OCI-LY7 (cell line): ENCODE measurements at regions not wholly inside any gene's neighbourhood (a gene's known extent, or its start where the extent isn't known, plus 50 kb on each side); places are given as distances from the start of the nearest gene placed in this dataset.

Experiments used
- BruUV-seq: library from RNA; stranded (reverse); fragments of 400-500 nt; replicated peaks from 2 replicates; lab custom pipeline; 2021; lab: Mats Ljungman, UMichigan
- CTCF ChIA-PET: fragments of 300-600 bp; sonication (Branson Sonifier 250); formaldehyde crosslinking; loops from one replicate; lab custom pipeline; 2022; ENCODE audit warnings: antibody characterized with exemption; ENCODE audit not compliant: unreplicated experiment; lab: Charles Lee
- POLR2A ChIA-PET: fragments of 300-600 bp; sonication (Branson Sonifier 250); formaldehyde crosslinking; loops from one replicate; lab custom pipeline; 2022; ENCODE audit warnings: antibody characterized with exemption; lab: Charles Lee
- DNase-seq: peaks from one replicate; pipeline ENCODE4 v3.0.0-alpha.2; 2015; ENCODE audit warnings: low spot score
- H2AFZ ChIP-seq: fragments of 200-600 bp; sonication (generic), shearing (Covaris generic); 2 replicates; pipeline ENCODE4 v1.6.1; 2014; ENCODE audit warnings: mild to moderate bottlenecking, antibody characterized with exemption, low read length, moderate library complexity
- H3K27ac ChIP-seq: fragments of 200-600 bp; sonication (generic); 2 replicates; pipeline ENCODE4 v1.5.1; 2014; ENCODE audit warnings: mixed run types, low read depth, mild to moderate bottlenecking, moderate library complexity, low read length, inconsistent platforms; ENCODE audit not compliant: poor library complexity, severe bottlenecking
- H3K36me3 ChIP-seq: fragments of 200-600 bp; sonication (generic); 2 replicates; pipeline ENCODE4 v1.6.1; 2014; ENCODE audit warnings: mild to moderate bottlenecking, antibody characterized with exemption, low read length, moderate library complexity, mixed read lengths; ENCODE audit not compliant: insufficient read depth
- H3K4me1 ChIP-seq: fragments of 200-600 bp; sonication (generic); 2 replicates; pipeline ENCODE4 v1.5.1; 2014; ENCODE audit warnings: mild to moderate bottlenecking, low read length; ENCODE audit not compliant: insufficient read depth, poor library complexity, severe bottlenecking
- H3K4me2 ChIP-seq: fragments of 200-600 bp; sonication (generic); 2 replicates; pipeline ENCODE4 v1.6.1; 2014; ENCODE audit warnings: mild to moderate bottlenecking, low read length
- H3K4me3 ChIP-seq: fragments of 200-600 bp; sonication (generic); 2 replicates; pipeline ENCODE4 v1.5.1; 2014; ENCODE audit warnings: mild to moderate bottlenecking, low read depth, low read length; ENCODE audit not compliant: poor library complexity, severe bottlenecking
- H3K79me2 ChIP-seq: fragments of 200-600 bp; sonication (generic); 2 replicates; pipeline ENCODE4 v1.6.1; 2016; ENCODE audit warnings: low read depth, mild to moderate bottlenecking, low read length, moderate library complexity, mixed read lengths; ENCODE audit not compliant: insufficient read depth
- H3K9me2 ChIP-seq: fragments of 200-600 bp; sonication (generic); 2 replicates; pipeline ENCODE4 v1.6.1; 2016; ENCODE audit warnings: mild to moderate bottlenecking, low read length, mixed read lengths; ENCODE audit not compliant: insufficient read depth
- H3K9me3 ChIP-seq: fragments of 200-600 bp; sonication (generic); 2 replicates; pipeline ENCODE4 v1.6.1; 2014; ENCODE audit warnings: mild to moderate bottlenecking, mixed run types, low read length, mixed read lengths
- H4K20me1 ChIP-seq: fragments of 200-600 bp; sonication (generic); 2 replicates; pipeline ENCODE4 v1.6.1; 2014; ENCODE audit warnings: mild to moderate bottlenecking, antibody characterized with exemption, low read length, moderate library complexity, mixed read lengths; ENCODE audit not compliant: insufficient read depth
- EZH2phosphoT487 ChIP-seq: fragments of 200-600 bp; sonication (generic); IDR thresholded peaks from 2 replicates; pipeline ENCODE4 v1.6.1; 2018; ENCODE audit warnings: low read depth, borderline replicate concordance, mild to moderate bottlenecking, mixed run types, antibody characterized with exemption, low read length, moderate library complexity, mixed read lengths
- intact Hi-C: fragments of 100-400 bp; cut with micrococcal nuclease; formaldehyde crosslinking; loops from one replicate; pipeline ENCODE4 v1.10.0; 2022; ENCODE audit not compliant: unreplicated experiment
- TF ChIP-seq, protein P1 (sequence below): fragments of 200-600 bp; sonication (generic); conservative IDR thresholded peaks from 2 replicates; pipeline ENCODE4 v1.5.1; 2014; ENCODE audit warnings: mild to moderate bottlenecking, antibody characterized with exemption, low read length, moderate library complexity, mixed read lengths

DNA sequence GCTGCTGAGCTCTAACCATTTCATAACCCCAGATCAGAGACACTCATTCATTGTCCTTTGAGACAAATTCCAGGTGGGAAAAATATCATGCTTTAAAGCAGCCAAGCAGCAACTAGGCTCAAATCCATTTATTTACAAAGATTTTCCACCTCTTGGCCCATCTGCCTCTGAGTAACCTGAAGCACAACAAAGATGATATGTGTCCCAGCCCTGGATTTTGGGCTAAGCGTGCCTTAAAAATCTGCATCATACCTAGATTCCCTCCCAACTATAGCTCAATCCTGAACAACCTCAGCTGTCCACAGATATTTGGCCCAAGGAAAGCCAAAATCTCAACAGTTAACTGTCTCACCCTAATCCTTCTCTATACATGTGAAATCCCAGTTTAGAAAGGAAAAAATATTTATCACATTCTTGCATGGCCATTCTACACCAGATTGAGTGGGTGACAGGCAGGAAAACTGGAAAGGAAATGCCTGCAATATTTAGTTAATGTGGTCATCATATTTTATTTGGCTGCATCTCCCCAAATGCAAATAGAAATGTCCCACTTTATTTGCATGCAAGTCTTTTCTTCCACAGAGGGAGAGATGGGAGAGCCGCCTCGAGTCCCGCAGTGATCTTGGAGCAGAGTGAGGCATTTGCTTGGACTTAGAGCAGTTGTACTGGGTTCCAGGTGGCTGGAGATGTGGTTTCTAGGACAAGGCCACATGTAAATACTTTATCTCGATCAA lies 146.4 kb upstream of the EOLA2 start:
- intact Hi-C loops = no loop called here
- H3K4me3 ChIP-seq = no peak overlapping the region

DNA sequence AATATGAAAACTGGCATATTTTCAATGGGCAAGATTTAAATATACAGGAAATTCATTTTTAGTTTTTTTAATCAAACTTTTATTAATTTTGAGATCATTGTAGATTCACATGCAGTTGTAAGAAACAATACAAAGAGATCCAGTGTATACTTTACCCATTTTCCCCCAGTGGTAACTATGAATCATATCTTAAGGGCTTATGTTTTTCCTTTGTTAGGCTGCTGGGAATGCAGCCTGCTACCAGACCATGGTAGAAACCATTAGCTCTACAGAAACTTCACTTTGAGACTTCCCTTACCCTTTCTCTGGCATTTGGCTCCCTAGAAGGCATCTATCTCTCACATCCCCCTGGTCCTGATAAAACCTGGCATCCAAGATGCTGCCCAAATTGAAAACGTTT lies 147.6 kb upstream of the EOLA2 start:
- H3K4me1 ChIP-seq = no peaks in the 10 kb centered on the region
- H4K20me1 ChIP-seq = no peaks in the 10 kb centered on the region
- H3K9me2 ChIP-seq = no peaks in the 10 kb centered on the region
- TF ChIP-seq, protein P1, sequence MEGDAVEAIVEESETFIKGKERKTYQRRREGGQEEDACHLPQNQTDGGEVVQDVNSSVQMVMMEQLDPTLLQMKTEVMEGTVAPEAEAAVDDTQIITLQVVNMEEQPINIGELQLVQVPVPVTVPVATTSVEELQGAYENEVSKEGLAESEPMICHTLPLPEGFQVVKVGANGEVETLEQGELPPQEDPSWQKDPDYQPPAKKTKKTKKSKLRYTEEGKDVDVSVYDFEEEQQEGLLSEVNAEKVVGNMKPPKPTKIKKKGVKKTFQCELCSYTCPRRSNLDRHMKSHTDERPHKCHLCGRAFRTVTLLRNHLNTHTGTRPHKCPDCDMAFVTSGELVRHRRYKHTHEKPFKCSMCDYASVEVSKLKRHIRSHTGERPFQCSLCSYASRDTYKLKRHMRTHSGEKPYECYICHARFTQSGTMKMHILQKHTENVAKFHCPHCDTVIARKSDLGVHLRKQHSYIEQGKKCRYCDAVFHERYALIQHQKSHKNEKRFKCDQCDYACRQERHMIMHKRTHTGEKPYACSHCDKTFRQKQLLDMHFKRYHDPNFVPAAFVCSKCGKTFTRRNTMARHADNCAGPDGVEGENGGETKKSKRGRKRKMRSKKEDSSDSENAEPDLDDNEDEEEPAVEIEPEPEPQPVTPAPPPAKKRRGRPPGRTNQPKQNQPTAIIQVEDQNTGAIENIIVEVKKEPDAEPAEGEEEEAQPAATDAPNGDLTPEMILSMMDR = no peak
- TF ChIP-seq EZH2phosphoT487 = no peak
- ChIA-PET POLR2A (no interaction called here), CTCF (no interaction called here)
- H3K4me3 ChIP-seq = no peak overlapping the region
- H3K4me2 ChIP-seq = no peak overlapping the region
- no peaks in the 10 kb centered on the region for H3K36me3 ChIP-seq
- H3K27ac ChIP-seq = no peak overlapping the region
- DNase-seq = no peak
- BruUV-seq = no TSS peak
- H3K79me2 ChIP-seq = no peaks in the 10 kb centered on the region
- H3K9me3 ChIP-seq = no peaks in the 10 kb centered on the region
- H2AFZ ChIP-seq = no peak overlapping the region
- intact Hi-C loops = no loop called here

More for the DNA sequence above, 146.4 kb upstream of the EOLA2 start:
- H3K4me2 ChIP-seq = no peak overlapping the region
- no peak overlapping the region for H3K27ac ChIP-seq
- no peaks in the 10 kb centered on the region for H3K9me2 ChIP-seq
- ChIA-PET POLR2A (no interaction called here), CTCF (no interaction called here)
- no peaks in the 10 kb centered on the region for H3K79me2 ChIP-seq
- no peak for DNase-seq
- no peaks in the 10 kb centered on the region for H4K20me1 ChIP-seq
- H3K9me3 ChIP-seq = no peaks in the 10 kb centered on the region
- H2AFZ ChIP-seq = no peak overlapping the region
- no peak for TF ChIP-seq EZH2phosphoT487
- TF ChIP-seq, protein P1 = no peak
- H3K4me1 ChIP-seq = no peaks in the 10 kb centered on the region
- BruUV-seq = no TSS peak
- H3K36me3 ChIP-seq = no peaks in the 10 kb centered on the region

DNA sequence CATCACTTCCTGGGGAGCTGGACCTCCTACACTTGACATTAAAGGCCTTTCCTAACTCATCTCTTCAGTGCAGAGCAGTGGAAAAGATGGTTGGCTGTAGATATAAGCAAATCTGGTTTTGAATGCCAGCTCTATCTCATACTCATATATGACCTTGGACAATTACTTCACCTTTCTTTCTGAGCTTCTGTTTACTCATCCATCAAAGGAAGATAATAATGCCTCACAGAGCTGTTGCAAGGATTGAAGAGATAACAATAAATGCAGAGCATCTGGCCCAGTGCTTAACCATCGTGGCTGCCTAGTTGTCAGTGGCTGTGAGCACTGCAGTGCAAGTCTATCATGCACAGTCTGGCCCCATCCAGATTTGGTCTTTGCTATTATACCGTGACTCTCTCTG lies 148.1 kb upstream of the EOLA2 start:
- Histone ChIP-seq H3K36me3 (no peaks in the 10 kb centered on the region), H4K20me1 (no peaks in the 10 kb centered on the region), H3K4me3 (no peak overlapping the region), H3K9me3 (no peaks in the 10 kb centered on the region), H3K4me2 (no peak overlapping the region), H3K4me1 (no peaks in the 10 kb centered on the region), H3K27ac (no peak overlapping the region), H3K9me2 (no peaks in the 10 kb centered on the region), H2AFZ (no peak overlapping the region), H3K79me2 (no peaks in the 10 kb centered on the region)
- intact Hi-C loops = no loop called here
- ChIA-PET POLR2A (no interaction called here), CTCF (no interaction called here)
- TF ChIP-seq, protein P1 = no peak
- DNase-seq = no peak
- no TSS peak for BruUV-seq
